H9 (cell line): ENCODE measurements at regions not wholly inside any gene's neighbourhood (a gene's known extent, or its start where the extent isn't known, plus 50 kb on each side); places are given as distances from the start of the nearest gene placed in this dataset.

ENCODE experiments used
- DNase-seq: peaks from one replicate; pipeline ENCODE4 v3.0.0-alpha.2; 2017
- H2AFZ ChIP-seq: one replicate; pipeline ENCODE4 v1.6.1; 2013; ENCODE audit warnings: mild to moderate bottlenecking, low read length, control low read depth, moderate library complexity
- H2AK5ac ChIP-seq: 2 replicates; pipeline ENCODE4 v1.6.1; 2013; ENCODE audit warnings: low read length, control low read depth, mixed read lengths; ENCODE audit not compliant: insufficient read length
- H2BK120ac ChIP-seq: one replicate; pipeline ENCODE4 v1.6.1; 2013; ENCODE audit warnings: low read depth, mild to moderate bottlenecking, low read length, control low read depth, inconsistent platforms; ENCODE audit not compliant: poor library complexity, severe bottlenecking
- H2BK12ac ChIP-seq: 2 replicates; pipeline ENCODE4 v1.6.1; 2013; ENCODE audit warnings: low read length, control low read depth, mixed read lengths, low read depth; ENCODE audit not compliant: insufficient read length
- H2BK15ac ChIP-seq: 2 replicates; pipeline ENCODE4 v1.6.1; 2013; ENCODE audit warnings: low read depth, low read length, control low read depth
- H2BK20ac ChIP-seq: one replicate; pipeline ENCODE4 v1.6.1; 2013; ENCODE audit warnings: low read depth, mild to moderate bottlenecking, low read length, control low read depth, inconsistent platforms; ENCODE audit not compliant: poor library complexity, severe bottlenecking
- H2BK5ac ChIP-seq: 2 replicates; pipeline ENCODE4 v1.6.1; 2013; ENCODE audit warnings: low read length, control low read depth, mixed read lengths; ENCODE audit not compliant: insufficient read length
- H3K14ac ChIP-seq: 2 replicates; pipeline ENCODE4 v1.6.1; 2013; ENCODE audit warnings: low read length, control low read depth; ENCODE audit not compliant: insufficient read depth
- H3K18ac ChIP-seq: 2 replicates; pipeline ENCODE4 v1.6.1; 2013; ENCODE audit warnings: low read depth, mild to moderate bottlenecking, mixed read lengths, low read length, control low read depth; ENCODE audit not compliant: insufficient read length
- H3K23ac ChIP-seq: 2 replicates; pipeline ENCODE4 v1.6.1; 2013; ENCODE audit warnings: low read length, control low read depth, mixed read lengths, low read depth; ENCODE audit not compliant: insufficient read length
- H3K23me2 ChIP-seq: 2 replicates; pipeline ENCODE4 v1.6.1; 2013; ENCODE audit warnings: low read depth, mild to moderate bottlenecking, mixed read lengths, low read length, control low read depth; ENCODE audit not compliant: insufficient read length, poor library complexity, severe bottlenecking
- H3K27ac ChIP-seq: 2 replicates; pipeline ENCODE4 v1.5.1; 2013; ENCODE audit warnings: low read length, control low read depth, mixed read lengths, low read depth; ENCODE audit not compliant: insufficient read length
- H3K27me3 ChIP-seq: 2 replicates; pipeline ENCODE4 v1.6.1; 2013; ENCODE audit warnings: low read length, control low read depth, inconsistent platforms; ENCODE audit not compliant: insufficient read depth
- H3K4ac ChIP-seq: 2 replicates; pipeline ENCODE4 v1.6.1; 2013; ENCODE audit warnings: low read depth, mild to moderate bottlenecking, control low read depth, inconsistent platforms, low read length, moderate library complexity
- H3K4me1 ChIP-seq: 2 replicates; pipeline ENCODE4 v1.6.1; 2013; ENCODE audit warnings: low read length, control low read depth, inconsistent platforms; ENCODE audit not compliant: insufficient read depth
- H3K4me2 ChIP-seq: 2 replicates; pipeline ENCODE4 v1.6.1; 2013; ENCODE audit warnings: low read length, control low read depth, mixed read lengths; ENCODE audit not compliant: insufficient read length, insufficient read depth
- H3K56ac ChIP-seq: 2 replicates; pipeline ENCODE4 v1.6.1; 2013; ENCODE audit warnings: low read depth, mild to moderate bottlenecking, mixed read lengths, low read length, control low read depth; ENCODE audit not compliant: insufficient read length
- H3K79me1 ChIP-seq: 2 replicates; pipeline ENCODE4 v1.6.1; 2013; ENCODE audit warnings: low read depth, mild to moderate bottlenecking, moderate library complexity, low read length, control low read depth, inconsistent platforms; ENCODE audit not compliant: insufficient read depth, poor library complexity, severe bottlenecking
- H3K79me2 ChIP-seq: 2 replicates; pipeline ENCODE4 v1.6.1; 2013; ENCODE audit warnings: low read length, control low read depth, inconsistent platforms; ENCODE audit not compliant: insufficient read depth
- H3K9ac ChIP-seq: 2 replicates; pipeline ENCODE4 v1.6.1; 2013; ENCODE audit warnings: low read length, control low read depth, mixed read lengths; ENCODE audit not compliant: insufficient read length; ENCODE audit errors: extremely low read depth
- H3K9me3 ChIP-seq: one replicate; pipeline ENCODE4 v1.6.1; 2013; ENCODE audit warnings: low read depth, low read length, inconsistent platforms; ENCODE audit not compliant: control insufficient read depth
- H3T11ph ChIP-seq: one replicate; pipeline ENCODE4 v1.6.1; 2013; ENCODE audit warnings: mild to moderate bottlenecking, low read length, control low read depth, inconsistent platforms
- H4K20me1 ChIP-seq: one replicate; pipeline ENCODE4 v1.6.1; 2013; ENCODE audit not compliant: control insufficient read depth, insufficient read length, insufficient read depth
- H4K5ac ChIP-seq: 2 replicates; pipeline ENCODE4 v1.6.1; 2013; ENCODE audit warnings: low read depth, mild to moderate bottlenecking, mixed read lengths, low read length, control low read depth; ENCODE audit not compliant: insufficient read length
- H4K8ac ChIP-seq: replicated peaks from 2 replicates; pipeline ENCODE4 v1.6.1; 2013; ENCODE audit warnings: low read length, control low read depth, mixed read lengths, low read depth; ENCODE audit not compliant: insufficient read length
- H4K91ac ChIP-seq: 2 replicates; pipeline ENCODE4 v1.6.1; 2013; ENCODE audit warnings: low read depth, mild to moderate bottlenecking, moderate library complexity, mixed read lengths, low read length, control low read depth; ENCODE audit not compliant: insufficient read length
- H3K27ac Mint-ChIP-seq, 3 experiments: 2 replicates in 2 of 3; 3 replicates in 1 of 3; pipeline ENCODE4 v1.8.0; 2020 to 2021; ENCODE audit warnings: mixed read lengths in 3 of 3, mild to moderate bottlenecking in 1 of 3, moderate library complexity in 1 of 3
- H3K27me3 Mint-ChIP-seq: 2 replicates; pipeline ENCODE4 v1.8.0; 2021; ENCODE audit warnings: low read depth, mild to moderate bottlenecking, moderate library complexity, mixed read lengths
- H3K36me3 Mint-ChIP-seq, 3 experiments: 2 replicates in 2 of 3; 3 replicates in 1 of 3; pipeline ENCODE4 v1.8.0; 2020 to 2021; ENCODE audit warnings: low read depth in 3 of 3, mixed read lengths in 3 of 3; ENCODE audit not compliant: insufficient read depth in 1 of 3
- H3K4me1 Mint-ChIP-seq, 2 experiments: 2 replicates each; pipeline ENCODE4 v1.8.0; 2020; ENCODE audit warnings: mixed read lengths in 2 of 2
- H3K4me3 Mint-ChIP-seq, 2 experiments: 2 replicates in 1 of 2; 3 replicates in 1 of 2; pipeline ENCODE4 v1.8.0; 2020 to 2021; ENCODE audit warnings: mild to moderate bottlenecking in 2 of 2, mixed read lengths in 2 of 2, moderate library complexity in 1 of 2
- H3K9me3 Mint-ChIP-seq, 2 experiments: 2 replicates in 1 of 2; 3 replicates in 1 of 2; pipeline ENCODE4 v1.8.0; 2020; ENCODE audit warnings: mild to moderate bottlenecking in 2 of 2, mixed read lengths in 2 of 2, moderate library complexity in 1 of 2
- CTCF ChIP-seq: fragments of 200-600 bp; sonication (generic); conservative IDR thresholded peaks from 3 replicates; pipeline ENCODE4 v1.8.0; 2021; ENCODE audit warnings: antibody characterized with exemption, mild to moderate bottlenecking
- WGBS: extraction: QIAGEN DNeasy Blood & Tissue Kit; methylation state at CpG from one replicate; pipeline ENCODE4 v1.1.7; 2013; ENCODE audit warnings: missing lambda C conversion rate, low lambda C conversion rate, mixed read lengths; ENCODE audit not compliant: insufficient read length; ENCODE audit errors: extremely low coverage; 5-methylcytosine and 5-hydroxymethylcytosine counted together

DNA sequence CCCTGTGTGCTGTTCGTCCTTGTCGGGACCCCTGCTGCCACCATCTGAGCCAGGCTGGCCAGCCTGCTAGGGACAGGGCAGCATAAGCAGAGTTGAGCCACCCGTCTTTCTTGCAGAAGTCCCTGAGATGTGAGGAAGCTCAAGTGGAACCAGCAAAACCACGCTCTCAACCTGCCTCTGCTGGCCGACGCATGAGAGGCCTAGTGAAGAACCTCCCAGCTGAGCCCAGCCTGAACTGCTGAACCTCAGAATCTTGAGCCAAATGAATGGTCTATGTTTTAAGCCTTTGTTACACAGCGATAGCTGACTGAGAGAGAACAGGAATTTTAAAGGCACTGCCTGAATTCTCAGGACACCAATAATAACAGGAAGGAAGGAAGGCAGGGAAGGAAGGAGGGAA lies 98.9 kb upstream of the ADRA2C start:
- no peak overlapping the region for H2AFZ ChIP-seq
- H3K4me1 ChIP-seq = no peaks in the 10 kb centered on the region
- H2BK15ac ChIP-seq = no peak overlapping the region
- H2BK12ac ChIP-seq = no peak overlapping the region
- no peak overlapping the region for H4K91ac ChIP-seq
- no peak overlapping the region for H3K23ac ChIP-seq
- no peaks in the 10 kb centered on the region for H3K23me2 ChIP-seq
- Mint-ChIP-seq H3K9me3 (peaks cover 3 to 5% of the 10 kb centered on the region in 2 experiments; a peak in 4 of 5 replicates), H3K4me1 (no peaks in the 10 kb centered on the region), H3K36me3 (no peaks in the 10 kb centered on the region; a peak in 1 of 7 replicates), H3K27ac (no peak overlapping the region; a peak in 1 of 7 replicates), H3K27me3 (peaks cover 18% of the 10 kb centered on the region), H3K4me3 (no peak overlapping the region)
- WGBS = no CpG with 5 or more reads among the region's 7 CpGs
- no peak overlapping the region for H3K4me2 ChIP-seq
- H3K27me3 ChIP-seq = no peaks in the 10 kb centered on the region
- H3K9ac ChIP-seq = no peak overlapping the region
- no peak overlapping the region for H2BK120ac ChIP-seq
- H3K79me1 ChIP-seq = no peaks in the 10 kb centered on the region
- no peak overlapping the region for H2BK20ac ChIP-seq
- no peaks in the 10 kb centered on the region for H3K79me2 ChIP-seq
- H3K18ac ChIP-seq = no peak overlapping the region
- no peak overlapping the region for H2AK5ac ChIP-seq
- no peak overlapping the region for H3T11ph ChIP-seq
- H4K8ac ChIP-seq = no peak overlapping the region
- peaks cover 6% of the 10 kb centered on the region for H3K9me3 ChIP-seq
- H4K5ac ChIP-seq = no peak overlapping the region
- H4K20me1 ChIP-seq = no peaks in the 10 kb centered on the region
- H3K27ac ChIP-seq = no peak overlapping the region
- H2BK5ac ChIP-seq = no peak overlapping the region
- no peak overlapping the region for H3K14ac ChIP-seq
- no peak for TF ChIP-seq CTCF
- H3K4ac ChIP-seq = no peak overlapping the region
- no peak overlapping the region for H3K56ac ChIP-seq
- DNase-seq = no peak
